ENCODE measurements at regions not wholly inside any gene's neighbourhood (a gene's known extent, or its start where the extent isn't known, plus 50 kb on each side); places are given as distances from the start of the nearest gene placed in this dataset.

DNA sequence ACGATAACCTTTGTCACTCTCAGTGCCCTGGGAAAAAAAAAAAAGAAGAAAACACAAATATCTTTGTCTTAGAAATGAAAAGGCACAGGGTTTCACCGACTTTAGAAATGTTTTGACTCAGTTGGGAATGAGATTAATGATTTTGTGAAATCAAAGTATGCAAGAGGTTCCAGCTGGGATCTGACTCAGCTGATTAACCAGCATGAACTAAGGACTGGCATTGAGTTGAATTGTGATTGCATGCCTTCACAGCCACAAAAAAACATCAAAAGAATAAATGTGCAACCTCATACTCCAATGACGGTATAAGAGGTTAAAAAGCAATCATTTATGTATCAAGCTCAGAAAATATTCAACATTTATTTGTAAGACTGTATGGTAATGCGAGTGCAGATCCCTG, 566.6 kb upstream of the DSEL start:
- H3K4me1 ChIP-seq (ENCODE audit: control insufficient read depth in 1 of 2, insufficient read depth in 2 of 2, low read length in 2 of 2), result no peaks in the 10 kb centered on the region
- H3K27ac ChIP-seq (ENCODE audit: low read depth in 1 of 2, low read length in 2 of 2), result no peak overlapping the region
- DNase-seq (no peak), ATAC-seq (ENCODE audit: low FRiP score) (no peak)
- no peaks in the 10 kb centered on the region for H3K27me3 ChIP-seq (ENCODE audit: control insufficient read depth in 1 of 2, insufficient read depth in 2 of 2, low read length in 1 of 2)
- WGBS, 2 donors, result 37% methylated on average over 4 of the region's 4 CpGs
- intact Hi-C loops (cut with DNase I), result no loop called here
- H3K36me3 ChIP-seq (ENCODE audit: control insufficient read depth in 1 of 2, insufficient read depth in 2 of 2, low read length in 1 of 2), result no peaks in the 10 kb centered on the region
- no peaks in the 10 kb centered on the region for H3K9me3 ChIP-seq (ENCODE audit: control insufficient read depth, low read length)
- H3K4me3 ChIP-seq (ENCODE audit: low read length in 2 of 2), result no peak overlapping the region

DNA sequence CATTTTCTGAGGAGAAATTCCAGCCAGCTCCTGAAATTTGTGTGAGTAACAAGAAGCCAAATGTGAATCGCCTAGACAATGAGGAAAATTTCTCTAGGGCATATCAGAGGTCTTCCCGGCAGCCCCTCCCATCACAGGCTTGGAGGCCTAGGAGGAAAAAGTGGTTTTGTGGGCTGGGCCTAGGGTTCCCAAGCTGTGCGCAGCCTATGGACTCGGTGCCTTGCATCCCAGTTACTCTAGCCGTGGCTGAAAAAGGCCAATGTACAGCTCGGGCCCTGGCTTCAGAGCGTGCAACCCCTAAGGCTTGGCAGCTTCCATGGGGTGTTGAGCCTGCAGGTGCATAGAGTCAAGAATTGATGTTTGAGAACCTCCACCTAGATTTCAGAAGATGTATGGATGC, 556.2 kb upstream of the DSEL start:
- Histone ChIP-seq H3K4me1 (ENCODE audit: control insufficient read depth in 1 of 2, insufficient read depth in 2 of 2, low read length in 2 of 2) (no peaks in the 10 kb centered on the region), H3K27ac (ENCODE audit: low read depth in 1 of 2, low read length in 2 of 2) (no peak overlapping the region), H3K36me3 (ENCODE audit: control insufficient read depth in 1 of 2, insufficient read depth in 2 of 2, low read length in 1 of 2) (no peaks in the 10 kb centered on the region), H3K9me3 (ENCODE audit: control insufficient read depth, low read length) (no peaks in the 10 kb centered on the region), H3K4me3 (ENCODE audit: low read length in 2 of 2) (no peak overlapping the region), H3K27me3 (ENCODE audit: control insufficient read depth in 1 of 2, insufficient read depth in 2 of 2, low read length in 1 of 2) (no peaks in the 10 kb centered on the region)
- intact Hi-C loops (cut with DNase I), result no loop called here
- no peak for ATAC-seq (ENCODE audit: low FRiP score)
- DNase-seq, result peak in 1 of 2 donors; percentile 32
- WGBS, 2 donors, result 96% methylated on average over 7 of the region's 7 CpGs

- Histone ChIP-seq H3K27me3 (ENCODE audit: control insufficient read depth in 1 of 2, insufficient read depth in 2 of 2, low read length in 1 of 2) (no peaks in the 10 kb centered on the region), H3K36me3 (ENCODE audit: control insufficient read depth in 1 of 2, insufficient read depth in 2 of 2, low read length in 1 of 2) (no peaks in the 10 kb centered on the region), H3K4me3 (ENCODE audit: low read length in 2 of 2) (no peak overlapping the region), H3K9me3 (ENCODE audit: control insufficient read depth, low read length) (no peaks in the 10 kb centered on the region), H3K27ac (ENCODE audit: low read depth in 1 of 2, low read length in 2 of 2) (no peak overlapping the region), H3K4me1 (ENCODE audit: control insufficient read depth in 1 of 2, insufficient read depth in 2 of 2, low read length in 2 of 2) (no peaks in the 10 kb centered on the region)
- DNase-seq (no peak), ATAC-seq (ENCODE audit: low FRiP score) (no peak)
- intact Hi-C loops (cut with DNase I), result no loop called here
- WGBS, 2 donors, result 75 to 96% methylated on average over 1 of the region's 1 CpG
Observed at GRCh38 chr18:68060871-68061270, 544.4 kb upstream of the DSEL start.

DNA sequence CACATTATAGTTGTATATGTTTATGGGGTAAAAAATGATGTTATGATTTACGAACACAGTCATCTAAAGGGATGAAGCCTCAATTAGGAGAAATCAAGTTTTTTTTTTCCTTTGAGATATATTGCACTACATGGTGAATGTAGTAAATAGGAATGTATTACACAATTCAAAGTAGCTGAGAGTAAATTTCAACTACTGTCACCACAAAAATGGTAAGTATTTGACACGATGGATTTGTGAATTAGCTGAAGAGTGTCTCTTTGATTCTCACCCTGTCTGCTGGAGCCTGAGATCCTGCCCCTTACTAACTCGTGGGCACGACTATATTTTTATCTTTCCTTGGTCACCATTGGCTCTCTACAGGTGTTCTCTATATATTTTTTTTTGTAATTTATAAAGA, 540.4 kb upstream of the DSEL start:
- H3K4me1 ChIP-seq (ENCODE audit: control insufficient read depth in 1 of 2, insufficient read depth in 2 of 2, low read length in 2 of 2), result no peaks in the 10 kb centered on the region
- no peak overlapping the region for H3K4me3 ChIP-seq (ENCODE audit: low read length in 2 of 2)
- DNase-seq (no peak), ATAC-seq (ENCODE audit: low FRiP score) (no peak)
- H3K27me3 ChIP-seq (ENCODE audit: control insufficient read depth in 1 of 2, insufficient read depth in 2 of 2, low read length in 1 of 2), result no peaks in the 10 kb centered on the region
- no peak overlapping the region for H3K27ac ChIP-seq (ENCODE audit: low read depth in 1 of 2, low read length in 2 of 2)
- no peaks in the 10 kb centered on the region for H3K9me3 ChIP-seq (ENCODE audit: control insufficient read depth, low read length)
- 86 to 88% methylated on average over 4 of the region's 4 CpGs for WGBS, 2 donors
- H3K36me3 ChIP-seq (ENCODE audit: control insufficient read depth in 1 of 2, insufficient read depth in 2 of 2, low read length in 1 of 2), result no peaks in the 10 kb centered on the region
- intact Hi-C loops (cut with DNase I), result no loop called here

DNA sequence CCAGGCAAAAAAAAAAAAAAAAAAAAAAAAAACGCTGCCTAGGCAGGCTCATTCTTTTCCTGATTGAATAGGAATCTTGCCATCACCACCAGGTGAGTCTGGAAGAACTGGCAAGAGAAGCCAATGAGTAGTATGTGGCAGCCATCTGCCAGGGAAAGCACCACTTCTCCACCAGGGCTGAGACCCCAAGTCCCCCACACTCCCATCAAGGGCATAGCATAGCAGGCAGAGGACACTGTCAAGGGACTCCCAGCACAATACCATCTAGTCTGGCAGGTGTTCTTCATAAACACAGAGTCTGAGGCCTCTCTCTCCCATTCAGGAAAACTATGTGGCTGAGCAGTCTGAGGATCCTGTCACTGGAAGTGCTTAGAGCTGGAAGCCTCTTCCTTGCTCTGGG, 538.1 kb upstream of the DSEL start:
- H3K27ac ChIP-seq (ENCODE audit: low read depth in 1 of 2, low read length in 2 of 2), result no peak overlapping the region

GRCh38 chr18:68053290-68053689, 536.8 kb upstream of the DSEL start:
- ATAC-seq (ENCODE audit: low FRiP score), result no peak
- WGBS, 2 donors, result 86 to 98% methylated on average over 2 of the region's 2 CpGs
- Histone ChIP-seq H3K9me3 (ENCODE audit: control insufficient read depth, low read length) (no peaks in the 10 kb centered on the region), H3K36me3 (ENCODE audit: control insufficient read depth in 1 of 2, insufficient read depth in 2 of 2, low read length in 1 of 2) (no peaks in the 10 kb centered on the region), H3K4me3 (ENCODE audit: low read length in 2 of 2) (no peak overlapping the region), H3K4me1 (ENCODE audit: control insufficient read depth in 1 of 2, insufficient read depth in 2 of 2, low read length in 2 of 2) (no peaks in the 10 kb centered on the region), H3K27ac (ENCODE audit: low read depth in 1 of 2, low read length in 2 of 2) (no peak overlapping the region), H3K27me3 (ENCODE audit: control insufficient read depth in 1 of 2, insufficient read depth in 2 of 2, low read length in 1 of 2) (no peaks in the 10 kb centered on the region)
- intact Hi-C loops (cut with DNase I), result no loop called here
- DNase-seq, result no peak

More for the DNA sequence above, 538.1 kb upstream of the DSEL start:
- DNase-seq (no peak), ATAC-seq (ENCODE audit: low FRiP score) (no peak)
- intact Hi-C loops (cut with DNase I), result no loop called here
- Histone ChIP-seq H3K36me3 (ENCODE audit: control insufficient read depth in 1 of 2, insufficient read depth in 2 of 2, low read length in 1 of 2) (no peaks in the 10 kb centered on the region), H3K27me3 (ENCODE audit: control insufficient read depth in 1 of 2, insufficient read depth in 2 of 2, low read length in 1 of 2) (no peaks in the 10 kb centered on the region), H3K4me3 (ENCODE audit: low read length in 2 of 2) (no peak overlapping the region), H3K9me3 (ENCODE audit: control insufficient read depth, low read length) (no peaks in the 10 kb centered on the region), H3K4me1 (ENCODE audit: control insufficient read depth in 1 of 2, insufficient read depth in 2 of 2, low read length in 2 of 2) (no peaks in the 10 kb centered on the region)
- 67 to 73% methylated on average over 1 of the region's 1 CpG for whole genome bisulfite sequencing, 2 donors

- intact Hi-C loops (cut with DNase I), result no loop called here
- ATAC-seq (ENCODE audit: low FRiP score) (no peak), DNase-seq (no peak)
- H3K27ac ChIP-seq (ENCODE audit: low read depth in 1 of 2, low read length in 2 of 2), result no peak overlapping the region
- no peaks in the 10 kb centered on the region for H3K36me3 ChIP-seq (ENCODE audit: control insufficient read depth in 1 of 2, insufficient read depth in 2 of 2, low read length in 1 of 2)
- H3K4me3 ChIP-seq (ENCODE audit: low read length in 2 of 2), result no peak overlapping the region
- no peaks in the 10 kb centered on the region for H3K27me3 ChIP-seq (ENCODE audit: control insufficient read depth in 1 of 2, insufficient read depth in 2 of 2, low read length in 1 of 2)
- H3K4me1 ChIP-seq (ENCODE audit: control insufficient read depth in 1 of 2, insufficient read depth in 2 of 2, low read length in 2 of 2), result no peaks in the 10 kb centered on the region
- WGBS, 2 donors, result 92% methylated on average over 4 of the region's 4 CpGs
- peaks cover 2% of the 10 kb centered on the region for H3K9me3 ChIP-seq (ENCODE audit: control insufficient read depth, low read length)
Observed at GRCh38 chr18:68041327-68041726, 524.8 kb upstream of the DSEL start.

GRCh38 chr18:68040198-68040597, 523.7 kb upstream of the DSEL start:
- no peaks in the 10 kb centered on the region for H3K36me3 ChIP-seq (ENCODE audit: control insufficient read depth in 1 of 2, insufficient read depth in 2 of 2, low read length in 1 of 2)
- peaks cover 2% of the 10 kb centered on the region for H3K9me3 ChIP-seq (ENCODE audit: control insufficient read depth, low read length)
- no peak for ATAC-seq (ENCODE audit: low FRiP score)
- DNase-seq, result no peak
- intact Hi-C loops (cut with DNase I), result no loop called here
- no peaks in the 10 kb centered on the region for H3K27me3 ChIP-seq (ENCODE audit: control insufficient read depth in 1 of 2, insufficient read depth in 2 of 2, low read length in 1 of 2)
- WGBS, 2 donors, result 58 to 64% methylated on average over 3 of the region's 3 CpGs
- no peak overlapping the region for H3K27ac ChIP-seq (ENCODE audit: low read depth in 1 of 2, low read length in 2 of 2)
- no peaks in the 10 kb centered on the region for H3K4me1 ChIP-seq (ENCODE audit: control insufficient read depth in 1 of 2, insufficient read depth in 2 of 2, low read length in 2 of 2)
- H3K4me3 ChIP-seq (ENCODE audit: low read length in 2 of 2), result no peak overlapping the region

GRCh38 chr18:68035774-68036522, 519.4 kb upstream of the DSEL start:
- no peak for DNase-seq
- peaks cover 0 to 2% of the 10 kb centered on the region in 2 donors for H3K4me1 ChIP-seq (ENCODE audit: control insufficient read depth in 1 of 2, insufficient read depth in 2 of 2, low read length in 2 of 2)
- no peaks in the 10 kb centered on the region for H3K36me3 ChIP-seq (ENCODE audit: control insufficient read depth in 1 of 2, insufficient read depth in 2 of 2, low read length in 1 of 2)
- no peak overlapping the region for H3K27ac ChIP-seq (ENCODE audit: low read depth in 1 of 2, low read length in 2 of 2)
- intact Hi-C loops (cut with DNase I), result no loop called here
- 76 to 80% methylated on average over 8 of the region's 8 CpGs for WGBS, 2 donors
- H3K4me3 ChIP-seq (ENCODE audit: low read length in 2 of 2), result no peak overlapping the region
- no peaks in the 10 kb centered on the region for H3K9me3 ChIP-seq (ENCODE audit: control insufficient read depth, low read length)
- no peak for ATAC-seq (ENCODE audit: low FRiP score)
- H3K27me3 ChIP-seq (ENCODE audit: control insufficient read depth in 1 of 2, insufficient read depth in 2 of 2, low read length in 1 of 2), result no peaks in the 10 kb centered on the region

All from aorta (tissue), 5 donors.